DMS114 treated with DMSO at 0.1 percent for 48 hours (cell line): ENCODE measurements at regions not wholly inside any gene's neighbourhood (a gene's known extent, or its start where the extent isn't known, plus 50 kb on each side); places are given as distances from the start of the nearest gene placed in this dataset.

Source experiments
- DNase-seq: peaks from one replicate; lab custom pipeline; 2025; ENCODE audit not compliant: unreplicated experiment; lab: John Stamatoyannopoulos, UW

GRCh38 chr4:63644396-63644795 lies 764.9 kb downstream of the TECRL start:
- DNase-seq: no peak

GRCh38 chr4:63637270-63637669 lies 772.0 kb downstream of the TECRL start:
- DNase-seq: no peak

- no peak for DNase-seq
These were observed 776.4 kb downstream of the TECRL start for GRCh38 chr4:63632858-63633257.

DNA sequence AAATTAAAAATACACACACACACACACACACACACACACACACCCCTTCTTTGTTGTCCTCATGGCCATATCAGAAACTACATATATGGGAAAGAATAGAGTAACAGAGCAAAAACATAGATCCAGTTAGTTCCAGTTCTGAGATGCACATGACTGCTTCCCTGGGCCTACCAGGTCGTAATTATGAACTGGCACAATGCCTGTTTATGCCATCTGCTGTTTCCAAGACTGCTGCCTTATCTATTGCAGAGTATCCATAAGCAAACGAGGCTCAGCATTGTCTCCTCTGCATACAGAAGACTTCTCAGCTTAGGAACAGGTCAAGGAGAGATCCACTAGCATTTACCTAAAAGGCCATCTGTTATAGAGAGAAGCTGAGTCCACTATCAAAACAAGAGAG lies 789.0 kb downstream of the TECRL start:
- no peak for DNase-seq

DNA sequence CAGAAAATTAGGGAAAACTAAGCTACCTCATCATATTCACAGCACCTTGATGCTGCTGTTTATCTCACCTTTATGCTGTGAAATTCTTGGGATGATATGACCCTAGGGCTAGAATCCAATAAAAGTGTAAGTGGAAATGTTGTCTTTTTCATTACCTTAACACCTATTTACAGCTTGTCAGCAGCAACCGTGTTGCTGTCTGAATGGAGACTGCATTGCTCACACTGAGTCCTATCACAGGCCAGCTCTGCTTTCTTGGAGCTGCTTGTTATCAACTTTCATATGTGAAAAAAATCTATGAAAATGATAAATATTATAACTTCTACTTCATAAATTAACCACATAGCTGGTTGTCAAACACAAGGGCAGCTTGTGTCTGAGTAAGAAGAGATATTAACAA lies 789.5 kb downstream of the TECRL start:
- DNase-seq: no peak

DNA sequence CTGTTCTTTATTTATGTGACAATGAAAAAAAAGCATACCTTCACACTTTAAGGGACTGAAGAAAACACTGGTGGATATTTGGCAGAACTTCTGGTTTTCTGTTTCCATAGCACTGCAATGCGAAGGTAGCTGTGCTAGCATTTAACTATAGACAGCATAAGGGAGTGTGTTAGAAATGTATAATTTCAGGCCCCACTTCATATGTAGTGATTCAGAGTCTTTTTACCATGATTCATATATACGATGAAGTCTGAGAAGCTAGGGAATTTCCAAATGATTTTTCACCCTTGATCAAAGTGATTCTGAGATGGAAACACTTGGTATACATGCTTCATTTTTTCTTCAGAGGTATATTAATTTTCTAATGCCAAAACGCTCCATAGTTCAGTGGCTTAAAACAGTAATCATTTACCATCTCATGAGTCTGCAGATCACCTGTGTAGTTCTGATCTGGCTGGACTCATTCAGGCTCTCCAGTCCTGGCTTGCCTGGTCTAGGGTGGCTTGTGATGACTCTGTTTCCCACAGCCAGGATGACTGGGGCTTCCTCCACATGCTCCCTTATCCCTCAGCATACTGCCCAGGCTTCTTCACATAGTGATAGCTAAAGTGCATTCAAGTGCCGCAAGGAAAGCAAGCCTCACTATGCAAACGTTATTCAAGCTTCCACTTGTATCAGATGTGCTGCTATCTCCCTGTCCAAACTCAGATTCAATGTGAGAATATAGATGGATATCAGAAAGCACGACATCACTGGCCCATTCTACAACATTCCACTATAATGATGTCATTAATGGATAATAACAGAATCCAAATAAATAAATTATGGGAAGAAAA lies 790.1 kb downstream of the TECRL start:
- no peak for DNase-seq

DNA sequence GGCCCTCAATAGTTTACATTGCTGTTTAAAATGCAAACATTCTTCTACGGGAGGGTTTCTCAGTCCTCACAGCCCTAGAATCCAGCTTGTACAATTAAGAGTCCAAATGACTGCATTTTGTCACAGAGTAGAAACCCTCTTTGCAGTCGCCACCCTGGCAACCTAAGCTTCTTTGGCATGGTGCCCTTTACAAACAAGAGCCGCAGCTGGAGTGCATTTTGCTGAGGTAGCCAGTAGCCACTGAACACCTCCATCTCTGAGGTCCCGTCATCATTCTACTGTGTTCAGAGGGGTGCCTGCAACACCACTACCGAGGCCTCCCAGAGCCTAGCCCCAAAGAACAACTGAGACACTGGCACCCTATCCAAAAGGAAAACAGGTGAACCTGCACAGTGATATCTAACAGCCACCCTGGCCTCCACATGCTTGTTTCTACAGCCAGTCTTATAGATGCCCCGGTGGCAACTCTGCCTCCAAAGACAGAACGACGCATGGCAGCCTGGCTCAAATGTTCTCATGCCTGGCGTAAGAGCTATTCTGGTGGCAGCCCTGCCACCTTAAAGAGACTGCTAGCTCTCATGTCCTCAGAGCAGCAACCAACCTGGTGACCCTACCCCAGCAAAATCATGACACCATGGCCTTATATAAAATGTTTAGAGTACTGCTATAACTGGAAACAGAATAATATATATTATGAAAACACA lies 801.9 kb downstream of the TECRL start:
- no peak for DNase-seq

GRCh38 chr4:63589796-63590195 lies 819.5 kb downstream of the TECRL start:
- DNase-seq: no peak

GRCh38 chr4:63583561-63583960 lies 825.7 kb downstream of the TECRL start:
- no peak for DNase-seq

DNA sequence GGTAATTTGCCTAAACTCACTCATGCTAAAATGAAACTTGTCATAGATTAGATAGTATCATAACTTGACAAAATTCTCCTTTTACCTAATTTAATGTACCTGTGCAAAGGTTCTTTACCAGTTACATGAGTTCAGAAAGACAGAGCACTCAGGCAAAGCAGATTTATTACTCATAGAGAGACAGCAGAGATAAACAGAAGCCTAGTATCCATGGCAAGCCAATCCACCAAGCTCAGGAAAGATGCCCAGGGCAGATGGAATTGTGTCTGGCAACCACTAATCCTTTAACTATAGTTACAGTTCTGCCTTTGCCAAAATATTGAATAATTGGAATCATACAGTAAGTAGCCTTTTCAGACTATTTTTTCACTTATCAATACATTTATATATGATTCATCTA lies 826.2 kb downstream of the TECRL start:
- no peak for DNase-seq

GRCh38 chr4:63580796-63581475 lies 828.3 kb downstream of the TECRL start:
- DNase-seq: no peak

DNA sequence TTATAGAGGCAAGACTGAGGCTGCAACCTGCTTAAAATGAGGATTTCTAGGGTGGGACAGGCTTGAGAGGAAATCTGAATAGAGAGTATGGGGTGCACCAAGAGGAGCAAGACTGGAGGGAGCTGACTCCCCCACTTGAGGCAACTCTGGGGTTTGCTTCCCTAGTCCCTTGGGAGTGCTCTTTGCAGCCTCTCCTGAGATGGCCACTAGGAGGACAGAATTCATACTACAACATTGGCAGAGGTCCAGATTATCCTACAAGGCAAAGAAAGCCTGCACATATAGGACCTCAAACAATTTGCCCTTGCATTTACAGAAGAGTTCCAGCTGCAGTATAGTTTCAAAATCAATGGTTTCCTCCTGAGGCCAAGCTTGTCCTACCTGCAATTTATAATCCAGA lies 830.9 kb downstream of the TECRL start:
- DNase-seq: no peak

GRCh38 chr4:63566658-63567057 lies 842.6 kb downstream of the TECRL start:
- DNase-seq: no peak

GRCh38 chr4:63563288-63564014 lies 845.8 kb downstream of the TECRL start:
- DNase-seq: no peak

GRCh38 chr4:63558709-63559108 lies 850.5 kb downstream of the TECRL start:
- DNase-seq: no peak

- DNase-seq: no peak
These were observed 852.9 kb downstream of the TECRL start for GRCh38 chr4:63556332-63556731.

DNA sequence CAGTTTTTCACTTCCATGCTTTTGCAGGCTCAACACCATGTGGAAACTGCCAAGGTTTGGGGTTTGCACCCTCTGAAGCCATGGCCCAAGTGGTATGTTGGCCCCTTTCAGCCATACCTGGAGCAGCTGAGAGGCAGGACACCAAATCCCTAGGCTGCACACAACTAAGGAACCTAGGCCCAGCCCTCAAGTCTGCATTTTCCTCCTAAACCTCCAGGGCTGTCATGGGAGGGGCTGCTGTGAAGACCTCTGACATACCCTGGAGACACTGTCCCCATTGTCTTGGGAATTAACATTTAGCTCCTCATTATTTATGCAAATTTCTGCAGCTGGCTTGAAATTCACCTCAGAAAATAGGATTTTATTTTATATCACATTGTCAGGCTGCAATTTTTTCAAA lies 856.1 kb downstream of the TECRL start:
- DNase-seq: no peak

DNA sequence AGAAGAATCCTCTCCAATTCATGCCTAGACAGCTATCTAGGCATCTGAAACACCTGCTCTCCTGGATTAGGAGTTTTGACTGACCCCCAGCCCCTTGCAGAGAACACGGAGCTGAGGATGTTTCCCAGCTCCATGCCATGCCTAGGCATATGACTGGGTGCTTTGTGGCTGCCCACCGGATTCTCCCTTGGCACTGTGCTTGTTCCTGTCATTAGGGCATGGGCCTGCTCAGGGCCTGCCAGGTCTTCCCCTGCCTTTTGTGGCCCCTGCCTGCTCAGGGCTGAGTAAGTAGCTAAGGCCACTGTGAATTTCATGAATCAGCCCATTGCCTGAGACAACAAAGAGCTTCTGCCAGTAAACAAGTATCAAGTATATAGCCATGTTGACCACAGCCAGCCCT lies 867.4 kb downstream of the TECRL start:
- DNase-seq: no peak

GRCh38 chr4:63529581-63530337 lies 879.5 kb downstream of the TECRL start:
- no peak for DNase-seq

- no peak for DNase-seq
These were observed 880.8 kb downstream of the TECRL start for GRCh38 chr4:63528256-63528991.
